ENCODE measurements at regions not wholly inside any gene's neighbourhood (a gene's known extent, or its start where the extent isn't known, plus 50 kb on each side); places are given as distances from the start of the nearest gene placed in this dataset.

GRCh38 chr6:91710342-91710741 lies 1123.5 kb upstream of the MAP3K7 start:
- in situ Hi-C loops (cut with MboI; ENCODE audit: low pct_unique_long_range_greater_than_20kb, low sequenced_read_pairs, unreplicated experiment), result no loop called here
- no peak for DNase-seq (ENCODE audit: low spot score)
- TF ChIP-seq, protein P1, sequence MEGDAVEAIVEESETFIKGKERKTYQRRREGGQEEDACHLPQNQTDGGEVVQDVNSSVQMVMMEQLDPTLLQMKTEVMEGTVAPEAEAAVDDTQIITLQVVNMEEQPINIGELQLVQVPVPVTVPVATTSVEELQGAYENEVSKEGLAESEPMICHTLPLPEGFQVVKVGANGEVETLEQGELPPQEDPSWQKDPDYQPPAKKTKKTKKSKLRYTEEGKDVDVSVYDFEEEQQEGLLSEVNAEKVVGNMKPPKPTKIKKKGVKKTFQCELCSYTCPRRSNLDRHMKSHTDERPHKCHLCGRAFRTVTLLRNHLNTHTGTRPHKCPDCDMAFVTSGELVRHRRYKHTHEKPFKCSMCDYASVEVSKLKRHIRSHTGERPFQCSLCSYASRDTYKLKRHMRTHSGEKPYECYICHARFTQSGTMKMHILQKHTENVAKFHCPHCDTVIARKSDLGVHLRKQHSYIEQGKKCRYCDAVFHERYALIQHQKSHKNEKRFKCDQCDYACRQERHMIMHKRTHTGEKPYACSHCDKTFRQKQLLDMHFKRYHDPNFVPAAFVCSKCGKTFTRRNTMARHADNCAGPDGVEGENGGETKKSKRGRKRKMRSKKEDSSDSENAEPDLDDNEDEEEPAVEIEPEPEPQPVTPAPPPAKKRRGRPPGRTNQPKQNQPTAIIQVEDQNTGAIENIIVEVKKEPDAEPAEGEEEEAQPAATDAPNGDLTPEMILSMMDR (IDR thresholded peaks at IDR 0.05; ENCODE audit: extremely low read depth, insufficient read depth, missing control alignments), result no peak

GRCh38 chr6:91708534-91708933 lies 1121.7 kb upstream of the MAP3K7 start:
- no peak for DNase-seq (ENCODE audit: low spot score)
- in situ Hi-C loops (cut with MboI; ENCODE audit: low pct_unique_long_range_greater_than_20kb, low sequenced_read_pairs, unreplicated experiment), result no loop called here
- TF ChIP-seq, protein P1 (IDR thresholded peaks at IDR 0.05; ENCODE audit: extremely low read depth, insufficient read depth, missing control alignments), result no peak

DNA sequence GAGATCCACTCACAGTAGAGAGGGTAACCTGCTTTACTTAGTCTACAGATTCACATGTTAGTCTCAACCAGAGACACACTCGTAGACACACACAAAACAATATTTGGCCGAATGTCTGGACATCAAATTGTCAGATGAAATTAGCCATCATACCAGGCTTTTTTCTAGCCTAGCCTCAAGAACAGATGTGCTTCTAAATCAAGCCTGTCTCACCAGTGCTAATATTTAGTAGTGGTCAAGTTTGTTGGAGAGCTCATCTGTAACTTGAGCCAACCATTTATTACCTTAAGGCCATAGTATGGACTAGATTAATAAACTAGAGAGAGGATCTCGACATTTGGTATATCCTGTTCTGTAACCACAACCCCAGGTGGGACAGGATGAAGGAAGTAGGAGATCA lies 1118.8 kb upstream of the MAP3K7 start:
- TF ChIP-seq, protein P1 (IDR thresholded peaks at IDR 0.05; ENCODE audit: extremely low read depth, insufficient read depth, missing control alignments), result no peak
- in situ Hi-C loops (cut with MboI; ENCODE audit: low pct_unique_long_range_greater_than_20kb, low sequenced_read_pairs, unreplicated experiment), result no loop called here
- no peak for DNase-seq (ENCODE audit: low spot score)

DNA sequence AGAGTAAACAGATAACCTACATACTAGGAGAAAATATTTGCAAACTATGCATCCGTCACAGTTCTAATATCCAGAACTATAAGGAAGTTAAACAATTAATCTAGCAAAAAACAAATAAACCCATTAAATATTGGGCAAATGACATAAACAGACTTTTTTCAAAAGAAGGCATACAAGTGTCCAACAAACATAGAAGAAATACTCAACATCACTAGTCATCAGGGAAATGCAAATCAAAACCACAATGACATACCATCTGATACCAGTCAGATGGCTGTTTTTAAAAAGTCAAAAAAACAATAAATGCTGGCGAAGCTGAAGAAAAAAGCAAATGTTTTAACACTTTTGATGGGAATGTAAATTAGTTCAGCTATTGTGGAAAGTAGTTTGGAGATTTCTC lies 1117.7 kb upstream of the MAP3K7 start:
- DNase-seq (ENCODE audit: low spot score), result no peak
- TF ChIP-seq, protein P1 (IDR thresholded peaks at IDR 0.05; ENCODE audit: extremely low read depth, insufficient read depth, missing control alignments), result no peak
- in situ Hi-C loops (cut with MboI; ENCODE audit: low pct_unique_long_range_greater_than_20kb, low sequenced_read_pairs, unreplicated experiment), result no loop called here

DNA sequence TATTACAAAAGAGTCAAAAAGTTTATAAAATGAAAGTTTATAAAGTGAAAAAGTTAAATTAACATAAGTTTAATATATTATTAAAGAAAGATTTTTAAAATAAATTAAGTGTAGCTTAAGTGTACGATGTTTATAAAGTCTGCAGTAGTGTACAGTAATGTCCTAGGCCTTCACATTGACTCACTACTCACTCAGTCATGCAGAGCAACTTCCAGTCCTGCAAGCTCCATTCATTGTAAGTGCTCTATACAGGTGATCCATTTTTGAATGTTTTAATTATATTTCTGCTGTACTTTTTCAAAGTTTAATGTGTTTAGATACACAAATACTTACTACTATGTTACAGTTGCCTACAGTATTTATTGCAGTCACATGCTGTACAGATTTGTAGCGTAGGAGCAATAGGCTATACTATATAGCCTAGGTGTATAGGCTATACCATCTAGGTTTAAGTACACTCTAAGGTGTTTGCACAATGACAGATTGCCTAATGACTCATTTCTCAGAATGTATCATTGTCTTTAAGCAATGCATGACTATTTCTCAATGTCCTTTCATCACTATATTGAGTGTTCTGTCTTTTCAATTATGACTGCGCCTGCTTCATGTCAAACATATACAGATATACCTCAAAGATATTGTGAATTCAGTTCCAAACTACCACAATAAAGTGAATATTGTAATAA lies 1110.3 kb upstream of the MAP3K7 start:
- DNase-seq (ENCODE audit: low spot score), result no peak
- in situ Hi-C loops (cut with MboI; ENCODE audit: low pct_unique_long_range_greater_than_20kb, low sequenced_read_pairs, unreplicated experiment), result no loop called here
- TF ChIP-seq, protein P1 (IDR thresholded peaks at IDR 0.05; ENCODE audit: extremely low read depth, insufficient read depth, missing control alignments), result no peak

DNA sequence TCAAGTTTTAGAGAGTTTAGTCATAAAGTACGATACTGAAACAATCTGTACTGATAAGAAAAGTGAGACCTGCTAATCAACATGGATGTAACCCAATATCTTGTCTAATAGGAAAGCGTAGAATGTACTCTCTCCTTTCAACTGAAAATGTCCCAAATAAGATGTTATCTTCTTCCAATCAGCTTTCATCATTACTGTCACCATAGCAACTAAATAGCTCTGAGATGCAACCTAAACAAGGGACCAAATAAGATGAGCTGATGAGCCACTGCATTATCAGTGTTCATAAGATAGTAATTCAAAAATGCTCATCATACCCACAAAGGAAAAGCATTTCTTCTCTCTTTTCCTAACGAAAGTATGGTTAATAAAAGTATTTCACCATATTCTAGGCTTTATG lies 1108.3 kb upstream of the MAP3K7 start:
- TF ChIP-seq, protein P1 (IDR thresholded peaks at IDR 0.05; ENCODE audit: extremely low read depth, insufficient read depth, missing control alignments), result no peak
- no peak for DNase-seq (ENCODE audit: low spot score)
- in situ Hi-C loops (cut with MboI; ENCODE audit: low pct_unique_long_range_greater_than_20kb, low sequenced_read_pairs, unreplicated experiment), result no loop called here

Measured in GM13977 (cell line).